GM18858 (cell line): ENCODE measurements at regions not wholly inside any gene's neighbourhood (a gene's known extent, or its start where the extent isn't known, plus 50 kb on each side); places are given as distances from the start of the nearest gene placed in this dataset.

Experiments used
- ATAC-seq: cut with Tn5 transposase; IDR thresholded peaks from one replicate; pipeline ENCODE4 v1.9.1; 2021; ENCODE audit not compliant: unreplicated experiment

DNA sequence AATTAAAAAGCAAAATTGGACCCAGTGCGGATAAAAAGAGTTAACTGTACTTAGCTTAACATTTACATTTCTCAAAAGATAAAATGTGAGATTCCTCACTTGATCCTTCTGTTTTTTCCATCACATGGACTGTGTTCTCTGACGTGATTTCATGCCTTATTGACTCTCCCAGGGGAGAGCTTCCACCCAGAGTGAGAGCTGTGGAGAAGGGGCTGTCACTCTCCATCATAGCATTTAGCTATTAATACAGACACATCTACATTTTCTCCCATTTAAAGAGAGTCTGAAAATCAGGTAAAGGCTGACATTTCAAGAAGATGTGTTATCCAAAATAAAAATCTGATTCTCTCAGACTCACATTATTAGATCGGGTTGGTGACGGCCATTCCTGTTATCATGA is 493.8 kb downstream of the FBXO15 start:
- no peak for ATAC-seq

DNA sequence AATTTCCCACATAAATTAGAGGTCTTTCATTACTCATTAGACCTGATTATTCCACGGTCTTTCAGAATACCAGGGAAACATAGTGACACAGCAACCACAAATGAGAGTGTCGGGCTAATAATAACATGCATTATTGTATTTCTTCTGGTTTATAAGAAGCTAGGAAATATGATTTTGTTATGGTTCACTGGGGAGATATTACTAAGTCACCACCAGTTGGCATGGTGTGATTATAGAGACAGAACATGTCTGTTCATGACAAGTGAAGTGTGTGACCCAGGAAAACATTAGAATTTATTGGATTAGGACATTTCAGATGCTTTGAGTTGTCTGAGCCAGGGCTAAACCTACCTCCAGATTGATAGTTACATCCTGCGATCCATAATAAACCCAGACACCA is 494.4 kb downstream of the FBXO15 start:
- ATAC-seq = no peak

DNA sequence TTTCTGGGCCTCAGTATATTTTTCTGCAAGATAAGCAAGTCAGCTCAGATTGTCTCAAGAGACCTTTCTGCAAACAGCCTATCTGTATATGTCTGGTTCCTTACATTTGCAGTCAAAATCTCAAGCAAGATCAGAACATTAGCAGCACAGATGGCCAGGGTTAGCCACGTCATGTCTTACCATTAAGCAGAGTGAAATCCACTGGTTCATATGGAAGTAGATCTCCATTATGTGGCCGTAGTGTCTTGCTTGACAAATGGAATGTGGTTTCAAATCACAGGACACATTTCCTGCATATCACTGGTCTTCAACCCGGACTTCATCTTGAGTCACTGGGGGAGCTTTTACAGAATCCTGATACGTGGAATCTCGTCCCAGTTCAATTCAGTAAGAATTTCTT is 500.2 kb downstream of the FBXO15 start:
- no peak for ATAC-seq

DNA sequence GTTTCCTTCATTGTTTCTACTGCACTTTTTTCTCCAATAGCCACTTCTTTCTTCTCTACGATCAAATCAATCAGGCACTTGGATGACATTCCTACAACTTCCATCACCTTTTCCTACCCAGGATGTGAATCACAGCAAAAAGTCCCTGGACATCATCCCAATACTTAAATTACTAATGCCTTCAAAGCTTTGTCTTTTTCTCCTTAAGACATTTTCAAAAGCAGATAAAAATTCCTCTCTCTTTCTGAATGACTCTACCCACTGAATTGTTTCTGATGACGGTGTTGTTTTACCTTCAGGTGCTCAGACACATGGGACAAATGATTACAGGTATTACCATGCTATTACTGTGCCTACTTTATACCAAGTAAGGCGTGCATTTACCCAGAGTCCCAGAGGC is 500.9 kb downstream of the FBXO15 start:
- ATAC-seq = no peak

DNA sequence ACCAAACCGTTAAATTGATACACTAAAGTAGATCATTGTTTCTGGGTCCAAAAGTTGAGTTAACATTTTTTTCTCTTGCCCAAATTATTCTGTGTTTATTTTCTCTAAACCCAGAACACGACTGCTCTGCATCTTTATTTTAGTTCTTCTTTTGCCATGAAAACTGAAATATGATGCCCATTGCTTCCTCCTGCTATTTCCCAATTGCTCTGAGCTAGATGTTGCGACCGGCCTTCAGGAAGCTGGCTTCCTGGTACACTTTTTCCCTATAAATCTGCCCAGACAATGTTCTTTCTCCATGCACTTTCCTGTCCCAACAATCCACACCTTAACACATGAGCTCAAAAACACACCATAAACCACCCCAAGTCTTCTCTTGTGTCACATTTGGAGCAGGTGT is 501.4 kb downstream of the FBXO15 start:
- ATAC-seq = no peak

DNA sequence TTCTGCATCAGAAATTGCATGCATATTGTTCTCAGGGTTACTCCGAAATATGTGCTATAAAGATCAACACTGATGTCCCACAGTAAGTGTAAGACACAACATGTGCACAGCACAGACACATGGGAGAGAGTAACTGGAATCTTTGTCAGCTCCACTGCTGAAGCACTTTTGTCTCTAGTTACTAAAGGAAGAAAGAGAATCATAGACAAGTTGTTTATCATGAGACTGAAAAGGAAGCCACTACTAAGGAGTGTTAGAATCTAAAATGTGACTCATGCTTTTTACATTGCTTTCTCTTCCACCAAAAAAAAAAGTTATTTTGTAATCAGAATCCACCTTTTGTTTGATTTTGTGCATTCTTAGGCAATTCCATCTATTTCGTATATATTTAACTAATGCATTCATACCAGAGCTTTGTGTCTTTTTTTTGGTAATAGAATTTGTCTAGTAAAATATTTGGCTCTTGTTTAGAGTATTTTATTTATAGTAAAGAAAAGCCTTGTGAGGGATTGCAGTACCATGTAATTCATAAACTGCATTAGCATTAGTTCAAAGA is 502.4 kb downstream of the FBXO15 start:
- no peak for ATAC-seq

DNA sequence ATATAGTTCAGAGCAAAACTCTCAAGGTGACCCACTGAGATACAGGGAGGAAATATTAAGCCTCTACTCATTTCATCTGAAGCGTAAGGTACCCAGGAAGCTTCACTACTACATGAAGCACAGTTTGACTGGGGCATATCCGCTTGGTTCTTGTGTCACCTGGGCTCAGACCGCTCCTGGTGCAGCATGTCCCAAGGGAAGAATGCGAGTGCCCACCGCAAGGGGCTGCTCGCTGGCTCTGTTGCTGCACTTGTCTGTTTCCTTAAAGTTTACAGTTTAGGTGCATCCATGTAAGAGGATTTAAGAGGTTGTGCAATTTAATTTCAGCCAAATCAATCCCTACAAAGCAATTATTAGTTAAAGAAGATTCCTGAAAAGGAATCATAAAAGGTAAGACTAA is 507.8 kb downstream of the FBXO15 start:
- ATAC-seq = no peak

DNA sequence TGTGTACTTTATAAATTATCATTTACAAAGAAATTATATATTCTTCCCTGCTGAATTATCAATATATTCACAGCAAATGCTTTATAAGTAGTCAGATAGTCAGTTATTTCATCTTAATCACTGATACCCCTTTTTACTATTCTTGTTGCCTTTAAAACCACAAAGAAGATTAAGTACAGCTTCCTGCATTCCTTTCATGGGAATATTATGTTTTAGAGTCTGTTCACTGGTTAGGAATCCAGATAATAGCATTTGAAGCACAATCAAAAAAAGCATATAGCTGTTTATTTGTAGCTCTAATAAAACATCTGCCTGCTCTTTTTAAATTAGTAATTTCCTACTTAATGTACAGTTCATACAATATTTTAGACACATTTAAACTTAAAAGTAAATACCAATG is 508.9 kb downstream of the FBXO15 start:
- no peak for ATAC-seq

DNA sequence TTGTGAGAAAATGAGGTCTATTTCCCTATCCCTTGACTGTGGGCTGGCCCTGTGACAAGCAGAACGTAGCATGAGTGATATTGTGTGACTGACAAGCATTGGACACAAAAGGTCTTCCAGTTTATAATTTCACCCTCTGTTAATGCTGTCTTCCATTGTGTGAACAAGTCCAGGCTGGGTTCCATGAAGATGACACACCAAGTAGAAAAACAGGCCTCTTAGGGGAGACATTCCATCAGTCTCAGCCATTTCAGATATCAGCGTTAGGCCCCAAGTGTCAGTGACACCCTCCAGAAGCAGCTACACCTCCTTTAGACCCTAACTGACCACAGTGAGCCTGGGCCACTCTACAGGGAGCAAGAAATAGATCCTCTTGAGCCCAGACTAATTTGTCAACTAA is 511.3 kb downstream of the FBXO15 start:
- no peak for ATAC-seq

DNA sequence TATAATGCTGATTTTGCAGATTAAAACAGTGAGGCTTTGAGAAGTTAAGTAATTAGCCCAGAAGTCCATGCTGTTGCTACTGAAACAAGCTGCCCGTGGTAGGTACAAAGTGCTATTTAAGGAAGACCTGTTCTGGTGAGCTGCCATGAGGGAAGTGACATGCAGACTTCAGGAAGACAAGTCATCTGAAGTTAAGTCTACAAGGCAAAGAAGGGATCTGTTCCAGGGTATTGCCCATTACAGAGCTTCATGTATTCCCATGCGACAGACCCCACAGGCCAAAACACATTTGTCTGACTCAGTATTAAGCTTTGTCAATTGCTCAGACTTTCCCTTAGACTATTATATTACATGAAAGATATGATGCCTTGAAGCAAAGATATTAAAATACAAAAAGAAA is 520.8 kb downstream of the FBXO15 start:
- no peak for ATAC-seq

DNA sequence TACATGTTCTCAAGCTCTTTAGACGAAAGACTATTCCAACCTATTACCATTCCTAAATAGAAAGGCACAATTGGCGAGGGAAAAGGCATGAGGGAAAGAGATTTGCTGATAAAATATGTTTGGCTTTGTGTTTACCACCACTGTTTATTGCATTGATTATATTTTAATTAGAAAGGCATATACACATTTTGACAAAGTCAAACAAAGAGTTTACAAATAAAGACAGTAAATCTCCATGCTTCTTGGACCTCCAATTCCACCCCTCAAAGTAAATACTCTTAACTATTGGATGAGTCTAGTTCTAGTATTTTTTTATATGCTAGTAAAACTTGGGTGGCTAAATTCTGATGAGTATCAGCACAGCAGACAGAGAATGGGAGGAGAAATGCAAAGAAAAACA is 521.4 kb downstream of the FBXO15 start:
- no peak for ATAC-seq

DNA sequence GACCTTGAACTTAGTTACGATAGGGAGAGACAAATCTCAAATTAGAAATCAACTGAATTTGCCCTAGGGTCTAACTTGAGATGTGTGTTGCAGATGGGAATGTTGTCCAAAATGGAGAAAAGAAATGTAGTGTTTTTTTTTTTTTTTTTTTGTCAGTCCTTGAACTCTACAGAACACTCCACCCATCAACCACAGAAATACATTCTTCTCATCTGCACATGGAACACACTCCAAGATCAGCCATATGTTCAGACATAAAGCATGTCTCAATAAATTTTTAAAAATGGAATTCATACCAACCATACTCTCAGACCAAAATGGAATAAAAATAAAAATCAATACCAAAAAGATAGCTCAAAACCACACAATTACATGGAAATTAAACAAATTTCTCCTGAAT is 526.5 kb downstream of the FBXO15 start:
- no peak for ATAC-seq

DNA sequence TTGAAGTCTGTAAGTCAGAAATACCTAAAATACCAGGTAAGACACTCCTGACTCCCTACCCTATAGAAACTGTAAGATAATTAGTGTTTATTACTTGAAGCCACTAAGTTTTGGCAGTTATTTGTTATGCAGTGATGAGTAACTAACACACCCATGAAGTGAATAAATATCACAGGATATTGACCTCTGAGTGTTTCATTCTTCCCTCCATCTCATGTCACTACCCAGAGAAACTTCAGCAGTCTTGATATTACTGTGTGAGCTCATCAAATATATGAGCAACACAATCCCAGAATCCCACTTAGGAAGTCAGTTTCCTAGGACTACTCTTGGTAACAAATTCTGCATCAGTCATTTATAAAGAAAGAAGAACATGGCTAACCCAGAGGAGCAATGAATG is 529.7 kb downstream of the FBXO15 start:
- ATAC-seq = no peak

DNA sequence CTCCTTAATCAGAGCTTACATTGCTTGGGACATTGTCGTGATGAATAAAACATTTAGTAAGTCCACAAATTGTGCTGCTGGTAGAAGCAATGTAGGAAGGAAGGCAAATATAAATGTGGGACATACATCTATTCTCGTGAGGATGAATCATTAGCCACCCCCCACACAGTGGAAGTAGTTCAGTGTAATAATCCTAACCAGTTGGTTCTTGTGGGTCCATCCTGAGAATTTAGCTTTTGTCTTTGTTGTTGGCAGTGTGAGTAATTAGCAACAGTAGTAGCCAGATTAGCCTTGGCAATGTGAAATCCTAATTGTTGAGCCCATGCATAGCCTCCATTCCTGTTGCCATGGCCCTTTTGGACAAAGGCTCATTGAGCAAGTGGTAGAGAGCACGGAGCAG is 532.1 kb downstream of the FBXO15 start:
- no peak for ATAC-seq

DNA sequence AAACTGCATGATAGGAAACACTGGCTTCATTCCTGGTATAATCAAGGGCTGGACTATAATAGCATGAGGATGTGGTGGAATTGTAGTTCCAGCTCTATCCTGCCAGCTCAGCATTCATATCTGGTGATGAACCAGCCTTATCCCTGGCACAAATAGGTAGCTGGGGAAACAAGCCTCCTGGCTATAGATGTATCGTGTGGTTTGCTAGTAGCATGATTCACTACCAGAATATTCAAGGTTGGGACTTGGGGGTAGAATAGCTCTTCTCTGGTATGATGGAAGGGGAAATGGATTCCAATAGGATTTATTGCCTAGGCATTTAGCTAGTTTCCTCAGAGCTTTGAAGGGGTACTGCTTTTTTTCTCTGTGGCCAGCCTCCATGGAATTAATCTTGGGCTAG is 532.8 kb downstream of the FBXO15 start:
- ATAC-seq = no peak

DNA sequence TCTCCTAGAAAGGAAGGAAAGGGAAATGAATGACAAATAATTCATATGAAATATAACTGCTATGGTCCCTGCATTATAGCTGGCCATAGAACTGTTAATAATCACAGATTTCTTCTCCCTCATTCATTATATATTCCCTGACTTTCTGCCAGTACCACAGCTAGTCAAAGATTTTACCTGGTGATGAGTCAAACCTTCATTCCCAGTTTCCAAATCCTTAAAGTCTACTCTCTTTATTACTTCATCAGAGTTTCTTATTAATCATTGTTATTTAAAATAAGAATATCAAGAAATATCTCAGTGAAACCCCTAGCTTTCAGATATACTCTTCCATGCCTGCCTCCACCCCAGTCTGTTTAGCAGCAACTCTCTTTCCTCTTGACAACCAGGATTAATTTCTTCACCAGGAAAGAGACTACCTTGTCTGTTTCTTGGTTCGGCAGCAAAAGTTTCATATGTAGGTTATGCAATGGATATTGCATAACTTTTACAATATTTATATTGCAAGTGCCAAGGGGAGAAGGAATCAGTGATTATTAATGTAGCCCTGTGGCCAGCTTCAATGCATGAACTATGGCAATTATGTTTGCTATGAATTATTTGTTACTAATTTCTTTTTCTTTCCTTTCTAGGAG is 533.8 kb downstream of the FBXO15 start:
- ATAC-seq = no peak

DNA sequence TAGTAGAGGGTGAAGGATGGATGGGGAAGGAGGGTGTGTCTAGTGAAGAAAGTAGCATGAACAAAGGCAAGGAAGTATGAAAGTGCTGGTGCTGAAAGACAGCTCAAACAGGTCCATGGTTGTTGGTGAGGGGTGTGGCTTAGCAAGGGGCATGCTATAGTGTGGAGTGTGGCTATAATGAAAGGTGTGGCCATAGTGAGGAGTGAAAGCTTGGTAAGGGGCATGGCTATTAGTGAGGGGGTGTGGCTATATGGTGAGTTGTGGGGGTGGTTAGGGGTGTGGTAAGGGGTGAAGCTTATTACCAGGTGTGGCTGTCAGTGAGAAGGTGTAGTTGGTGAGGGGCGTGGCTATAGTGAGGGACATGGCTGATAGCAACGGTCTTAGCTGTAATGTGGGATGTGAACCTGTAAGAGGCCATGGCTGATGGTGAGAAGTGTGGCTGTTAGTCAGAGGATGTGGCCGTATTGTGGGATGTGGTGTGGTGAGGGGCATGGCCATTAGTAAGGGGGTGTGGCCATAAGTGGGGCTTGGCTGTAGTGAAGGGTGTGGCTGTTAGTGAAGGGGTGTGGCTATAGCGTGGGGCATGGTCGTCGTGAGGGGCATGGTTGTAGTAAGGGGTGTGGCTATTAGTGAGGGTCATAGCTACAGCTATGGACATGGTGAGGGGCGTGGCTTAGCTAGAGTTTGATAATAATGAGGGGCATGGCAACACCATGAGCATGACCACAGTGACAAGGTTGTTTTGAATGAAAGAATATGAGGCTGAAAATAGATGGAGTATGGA is 549.6 kb downstream of the FBXO15 start:
- ATAC-seq = no peak

DNA sequence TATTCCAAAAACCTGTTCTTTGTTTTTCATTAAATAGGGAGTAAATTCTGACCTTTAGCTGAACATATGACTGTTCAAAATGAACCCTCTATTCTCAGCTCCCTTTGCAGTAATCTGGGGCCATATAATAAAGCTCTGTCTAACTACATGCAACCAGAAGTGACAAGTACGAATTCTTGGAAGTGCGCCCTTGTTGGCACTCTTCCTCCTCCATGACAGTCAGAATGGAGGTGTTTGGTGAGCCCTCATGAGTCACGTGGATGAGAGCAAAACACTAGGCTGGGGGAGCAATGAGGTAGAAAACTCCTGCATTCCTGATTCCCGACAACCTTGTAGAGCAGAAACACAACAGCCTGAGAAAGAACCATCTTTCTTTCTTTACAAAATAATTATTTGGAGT is 552.9 kb downstream of the FBXO15 start:
- ATAC-seq = no peak

DNA sequence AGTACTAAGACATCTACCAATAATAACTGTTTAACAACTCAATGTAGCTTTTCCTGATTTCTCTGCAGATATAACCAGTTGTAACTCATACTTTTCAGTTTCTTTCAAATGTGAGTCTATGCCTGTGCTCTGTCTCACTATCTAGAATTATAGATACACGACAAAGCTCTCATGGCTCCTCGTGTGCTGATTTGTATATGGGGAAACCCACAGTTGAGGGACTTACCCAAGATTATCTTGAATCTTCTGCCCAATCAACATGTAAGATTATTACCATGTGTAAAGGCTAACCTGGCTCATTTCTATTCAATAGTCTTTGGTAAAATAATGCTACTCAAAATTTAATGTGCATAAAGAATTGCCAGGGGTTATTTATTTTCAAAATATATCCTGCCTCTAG is 554.4 kb downstream of the FBXO15 start:
- ATAC-seq = no peak

DNA sequence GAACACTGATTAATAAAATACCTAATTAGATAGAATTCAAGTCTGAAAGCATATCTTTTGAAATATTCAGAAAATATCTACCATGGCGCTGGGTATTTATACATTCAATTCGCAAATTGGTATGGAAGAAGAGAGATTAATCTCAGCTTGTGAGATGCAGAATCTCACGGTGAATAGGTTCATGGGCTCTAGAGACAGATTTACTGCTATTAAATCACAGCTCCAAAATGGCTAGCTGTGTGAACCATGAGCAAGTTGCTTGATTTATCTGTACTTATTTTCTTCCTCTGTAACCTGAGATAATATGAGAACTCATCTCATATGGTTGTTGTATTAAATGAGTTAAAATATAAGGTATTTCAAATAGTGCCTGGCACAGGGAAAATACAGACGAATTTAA is 556.7 kb downstream of the FBXO15 start:
- no peak for ATAC-seq

DNA sequence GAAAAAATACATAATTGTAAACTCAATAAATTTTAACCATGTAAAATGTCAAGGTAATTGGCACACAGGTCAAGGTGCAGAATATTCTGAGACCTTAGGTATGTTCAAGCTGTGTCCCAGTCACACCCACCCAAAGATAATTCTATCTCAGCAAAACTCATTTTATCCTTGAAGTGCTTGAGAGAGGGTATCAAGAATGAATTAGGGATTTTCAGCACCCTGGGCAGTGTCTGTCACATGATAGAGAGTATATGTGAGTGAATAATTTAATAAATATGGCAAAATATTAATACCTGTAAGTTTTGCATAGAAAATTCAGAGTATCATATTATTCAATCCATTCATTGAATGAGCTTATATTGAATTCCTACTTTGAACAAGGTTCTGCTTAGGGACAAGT is 567.9 kb downstream of the FBXO15 start:
- ATAC-seq = no peak

DNA sequence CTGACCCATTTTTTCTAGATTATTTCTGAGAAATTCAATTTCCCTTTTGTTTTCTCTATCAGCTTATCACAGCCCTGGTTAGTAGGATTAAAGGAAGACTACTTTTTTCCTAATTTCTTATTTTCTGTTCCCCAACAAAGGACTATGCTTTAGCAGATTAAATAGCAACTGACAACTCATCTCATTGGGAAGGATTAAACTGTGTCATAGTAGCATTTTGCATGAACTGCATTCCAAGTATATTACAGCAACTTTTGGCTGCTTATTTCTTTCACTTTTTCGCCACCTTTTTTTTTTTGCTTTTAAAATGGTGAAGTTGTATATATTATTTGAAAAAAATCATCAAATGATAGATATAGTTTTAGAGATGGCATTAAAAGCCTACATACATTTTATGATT is 570.3 kb downstream of the FBXO15 start:
- no peak for ATAC-seq
